H9 (cell line): ENCODE measurements at regions not wholly inside any gene's neighbourhood (a gene's known extent, or its start where the extent isn't known, plus 50 kb on each side); places are given as distances from the start of the nearest gene placed in this dataset.

ENCODE experiments used
- DNase-seq: peaks from one replicate; pipeline ENCODE4 v3.0.0-alpha.2; 2017
- H2AFZ ChIP-seq: one replicate; pipeline ENCODE4 v1.6.1; 2013; ENCODE audit warnings: mild to moderate bottlenecking, low read length, control low read depth, moderate library complexity
- H2AK5ac ChIP-seq: 2 replicates; pipeline ENCODE4 v1.6.1; 2013; ENCODE audit warnings: low read length, control low read depth, mixed read lengths; ENCODE audit not compliant: insufficient read length
- H2BK120ac ChIP-seq: one replicate; pipeline ENCODE4 v1.6.1; 2013; ENCODE audit warnings: low read depth, mild to moderate bottlenecking, low read length, control low read depth, inconsistent platforms; ENCODE audit not compliant: poor library complexity, severe bottlenecking
- H2BK12ac ChIP-seq: 2 replicates; pipeline ENCODE4 v1.6.1; 2013; ENCODE audit warnings: low read length, control low read depth, mixed read lengths, low read depth; ENCODE audit not compliant: insufficient read length
- H2BK15ac ChIP-seq: 2 replicates; pipeline ENCODE4 v1.6.1; 2013; ENCODE audit warnings: low read depth, low read length, control low read depth
- H2BK20ac ChIP-seq: one replicate; pipeline ENCODE4 v1.6.1; 2013; ENCODE audit warnings: low read depth, mild to moderate bottlenecking, low read length, control low read depth, inconsistent platforms; ENCODE audit not compliant: poor library complexity, severe bottlenecking
- H2BK5ac ChIP-seq: 2 replicates; pipeline ENCODE4 v1.6.1; 2013; ENCODE audit warnings: low read length, control low read depth, mixed read lengths; ENCODE audit not compliant: insufficient read length
- H3K14ac ChIP-seq: 2 replicates; pipeline ENCODE4 v1.6.1; 2013; ENCODE audit warnings: low read length, control low read depth; ENCODE audit not compliant: insufficient read depth
- H3K18ac ChIP-seq: 2 replicates; pipeline ENCODE4 v1.6.1; 2013; ENCODE audit warnings: low read depth, mild to moderate bottlenecking, mixed read lengths, low read length, control low read depth; ENCODE audit not compliant: insufficient read length
- H3K23ac ChIP-seq: 2 replicates; pipeline ENCODE4 v1.6.1; 2013; ENCODE audit warnings: low read length, control low read depth, mixed read lengths, low read depth; ENCODE audit not compliant: insufficient read length
- H3K23me2 ChIP-seq: 2 replicates; pipeline ENCODE4 v1.6.1; 2013; ENCODE audit warnings: low read depth, mild to moderate bottlenecking, mixed read lengths, low read length, control low read depth; ENCODE audit not compliant: insufficient read length, poor library complexity, severe bottlenecking
- H3K27ac ChIP-seq: 2 replicates; pipeline ENCODE4 v1.5.1; 2013; ENCODE audit warnings: low read length, control low read depth, mixed read lengths, low read depth; ENCODE audit not compliant: insufficient read length
- H3K27me3 ChIP-seq: 2 replicates; pipeline ENCODE4 v1.6.1; 2013; ENCODE audit warnings: low read length, control low read depth, inconsistent platforms; ENCODE audit not compliant: insufficient read depth
- H3K4ac ChIP-seq: 2 replicates; pipeline ENCODE4 v1.6.1; 2013; ENCODE audit warnings: low read depth, mild to moderate bottlenecking, control low read depth, inconsistent platforms, low read length, moderate library complexity
- H3K4me1 ChIP-seq: 2 replicates; pipeline ENCODE4 v1.6.1; 2013; ENCODE audit warnings: low read length, control low read depth, inconsistent platforms; ENCODE audit not compliant: insufficient read depth
- H3K4me2 ChIP-seq: 2 replicates; pipeline ENCODE4 v1.6.1; 2013; ENCODE audit warnings: low read length, control low read depth, mixed read lengths; ENCODE audit not compliant: insufficient read length, insufficient read depth
- H3K56ac ChIP-seq: 2 replicates; pipeline ENCODE4 v1.6.1; 2013; ENCODE audit warnings: low read depth, mild to moderate bottlenecking, mixed read lengths, low read length, control low read depth; ENCODE audit not compliant: insufficient read length
- H3K79me1 ChIP-seq: 2 replicates; pipeline ENCODE4 v1.6.1; 2013; ENCODE audit warnings: low read depth, mild to moderate bottlenecking, moderate library complexity, low read length, control low read depth, inconsistent platforms; ENCODE audit not compliant: insufficient read depth, poor library complexity, severe bottlenecking
- H3K79me2 ChIP-seq: 2 replicates; pipeline ENCODE4 v1.6.1; 2013; ENCODE audit warnings: low read length, control low read depth, inconsistent platforms; ENCODE audit not compliant: insufficient read depth
- H3K9ac ChIP-seq: 2 replicates; pipeline ENCODE4 v1.6.1; 2013; ENCODE audit warnings: low read length, control low read depth, mixed read lengths; ENCODE audit not compliant: insufficient read length; ENCODE audit errors: extremely low read depth
- H3K9me3 ChIP-seq: one replicate; pipeline ENCODE4 v1.6.1; 2013; ENCODE audit warnings: low read depth, low read length, inconsistent platforms; ENCODE audit not compliant: control insufficient read depth
- H3T11ph ChIP-seq: one replicate; pipeline ENCODE4 v1.6.1; 2013; ENCODE audit warnings: mild to moderate bottlenecking, low read length, control low read depth, inconsistent platforms
- H4K20me1 ChIP-seq: one replicate; pipeline ENCODE4 v1.6.1; 2013; ENCODE audit not compliant: control insufficient read depth, insufficient read length, insufficient read depth
- H4K5ac ChIP-seq: 2 replicates; pipeline ENCODE4 v1.6.1; 2013; ENCODE audit warnings: low read depth, mild to moderate bottlenecking, mixed read lengths, low read length, control low read depth; ENCODE audit not compliant: insufficient read length
- H4K8ac ChIP-seq: replicated peaks from 2 replicates; pipeline ENCODE4 v1.6.1; 2013; ENCODE audit warnings: low read length, control low read depth, mixed read lengths, low read depth; ENCODE audit not compliant: insufficient read length
- H4K91ac ChIP-seq: 2 replicates; pipeline ENCODE4 v1.6.1; 2013; ENCODE audit warnings: low read depth, mild to moderate bottlenecking, moderate library complexity, mixed read lengths, low read length, control low read depth; ENCODE audit not compliant: insufficient read length
- H3K27ac Mint-ChIP-seq, 3 experiments: 2 replicates in 2 of 3; 3 replicates in 1 of 3; pipeline ENCODE4 v1.8.0; 2020 to 2021; ENCODE audit warnings: mixed read lengths in 3 of 3, mild to moderate bottlenecking in 1 of 3, moderate library complexity in 1 of 3
- H3K27me3 Mint-ChIP-seq: 2 replicates; pipeline ENCODE4 v1.8.0; 2021; ENCODE audit warnings: low read depth, mild to moderate bottlenecking, moderate library complexity, mixed read lengths
- H3K36me3 Mint-ChIP-seq, 3 experiments: 2 replicates in 2 of 3; 3 replicates in 1 of 3; pipeline ENCODE4 v1.8.0; 2020 to 2021; ENCODE audit warnings: low read depth in 3 of 3, mixed read lengths in 3 of 3; ENCODE audit not compliant: insufficient read depth in 1 of 3
- H3K4me1 Mint-ChIP-seq, 2 experiments: 2 replicates each; pipeline ENCODE4 v1.8.0; 2020; ENCODE audit warnings: mixed read lengths in 2 of 2
- H3K4me3 Mint-ChIP-seq, 2 experiments: 2 replicates in 1 of 2; 3 replicates in 1 of 2; pipeline ENCODE4 v1.8.0; 2020 to 2021; ENCODE audit warnings: mild to moderate bottlenecking in 2 of 2, mixed read lengths in 2 of 2, moderate library complexity in 1 of 2
- H3K9me3 Mint-ChIP-seq, 2 experiments: 2 replicates in 1 of 2; 3 replicates in 1 of 2; pipeline ENCODE4 v1.8.0; 2020; ENCODE audit warnings: mild to moderate bottlenecking in 2 of 2, mixed read lengths in 2 of 2, moderate library complexity in 1 of 2
- CTCF ChIP-seq: fragments of 200-600 bp; sonication (generic); conservative IDR thresholded peaks from 3 replicates; pipeline ENCODE4 v1.8.0; 2021; ENCODE audit warnings: antibody characterized with exemption, mild to moderate bottlenecking
- WGBS: extraction: QIAGEN DNeasy Blood & Tissue Kit; methylation state at CpG from one replicate; pipeline ENCODE4 v1.1.7; 2013; ENCODE audit warnings: missing lambda C conversion rate, low lambda C conversion rate, mixed read lengths; ENCODE audit not compliant: insufficient read length; ENCODE audit errors: extremely low coverage; 5-methylcytosine and 5-hydroxymethylcytosine counted together

- H3K4me2 ChIP-seq, result no peak overlapping the region
- WGBS, result no CpG with 5 or more reads among the region's 4 CpGs
- no peaks in the 10 kb centered on the region for H3K79me1 ChIP-seq
- H3K27me3 ChIP-seq, result no peaks in the 10 kb centered on the region
- H4K5ac ChIP-seq, result no peak overlapping the region
- H3K4me1 ChIP-seq, result no peaks in the 10 kb centered on the region; the same call in 1 of the 2 replicates
- H3K4ac ChIP-seq, result no peak overlapping the region
- Mint-ChIP-seq H3K9me3 (peaks cover 3 to 4% of the 10 kb centered on the region in 2 experiments; a peak in 2 of 5 replicates), H3K4me1 (no peaks in the 10 kb centered on the region), H3K4me3 (no peak overlapping the region), H3K27ac (no peak overlapping the region), H3K27me3 (no peaks in the 10 kb centered on the region), H3K36me3 (peaks cover 0 to 5% (median 4%) of the 10 kb centered on the region in 3 experiments; a peak in 4 of 7 replicates)
- H2BK5ac ChIP-seq, result no peak overlapping the region
- H3K27ac ChIP-seq, result no peak overlapping the region
- no peak overlapping the region for H3K56ac ChIP-seq
- no peak for TF ChIP-seq CTCF
- no peaks in the 10 kb centered on the region for H3K9me3 ChIP-seq
- no peak overlapping the region for H2AK5ac ChIP-seq
- H4K20me1 ChIP-seq, result no peaks in the 10 kb centered on the region
- no peak overlapping the region for H3T11ph ChIP-seq
- H2BK120ac ChIP-seq, result no peak overlapping the region
- H3K18ac ChIP-seq, result no peak overlapping the region
- no peak for DNase-seq
- H2BK20ac ChIP-seq, result no peak overlapping the region
- H3K14ac ChIP-seq, result no peak overlapping the region
- H3K23ac ChIP-seq, result no peak overlapping the region
- H3K79me2 ChIP-seq, result no peaks in the 10 kb centered on the region
- no peak overlapping the region for H2BK15ac ChIP-seq
- H3K23me2 ChIP-seq, result no peaks in the 10 kb centered on the region
- H4K8ac ChIP-seq, result no peak overlapping the region
- H2AFZ ChIP-seq, result no peak overlapping the region
- H4K91ac ChIP-seq, result no peak overlapping the region
- no peak overlapping the region for H2BK12ac ChIP-seq
- H3K9ac ChIP-seq, result no peak overlapping the region
Observed at GRCh38 chr4:136097676-136098075, 1434.6 kb downstream of the PCDH18 start.
